Fibroblast of skin of abdomen (primary cell): ENCODE measurements at regions not wholly inside any gene's neighbourhood (a gene's known extent, or its start where the extent isn't known, plus 50 kb on each side); places are given as distances from the start of the nearest gene placed in this dataset.
"Not testable (repeated sequence)": the region's sequence is repeated elsewhere in the genome, so short reads cannot be mapped to it uniquely, and the experiment has no call there.

Experiments used
- DNase-seq: peaks from one replicate; pipeline ENCODE4 v3.0.0-alpha.2; 2013

GRCh38 chr9:65416948-65417347 lies 131.9 kb upstream of the FOXD4L5 start:
- not testable (repeated sequence) for DNase-seq

- not testable (repeated sequence) for DNase-seq
Observed at GRCh38 chr9:65414249-65414648, 129.2 kb upstream of the FOXD4L5 start.

GRCh38 chr9:65413371-65413770 lies 128.4 kb upstream of the FOXD4L5 start:
- not testable (repeated sequence) for DNase-seq

GRCh38 chr9:65411901-65412300 lies 126.9 kb upstream of the FOXD4L5 start:
- no peak for DNase-seq

- DNase-seq, result no peak
Observed at GRCh38 chr9:65411336-65411735, 126.3 kb upstream of the FOXD4L5 start.

- no peak for DNase-seq
Observed at GRCh38 chr9:65410926-65411325, 125.9 kb upstream of the FOXD4L5 start.

- no peak for DNase-seq
Observed at GRCh38 chr9:65409471-65409980, 124.5 kb upstream of the FOXD4L5 start.

- not testable (repeated sequence) for DNase-seq
Observed at GRCh38 chr9:65408806-65409205, 123.8 kb upstream of the FOXD4L5 start.

GRCh38 chr9:65406625-65407024 lies 121.6 kb upstream of the FOXD4L5 start:
- not testable (repeated sequence) for DNase-seq

- not testable (repeated sequence) for DNase-seq
Observed at GRCh38 chr9:65405766-65406165, 120.8 kb upstream of the FOXD4L5 start.

- DNase-seq, result no peak
Observed at GRCh38 chr9:65405253-65405652, 120.2 kb upstream of the FOXD4L5 start.

- DNase-seq, result no peak
Observed at GRCh38 chr9:65404232-65405006, 119.4 kb upstream of the FOXD4L5 start.

GRCh38 chr9:65403721-65404120 lies 118.7 kb upstream of the FOXD4L5 start:
- no peak for DNase-seq

GRCh38 chr9:65403072-65403471 lies 118.1 kb upstream of the FOXD4L5 start:
- DNase-seq, result not testable (repeated sequence)

GRCh38 chr9:65402206-65402870 lies 117.3 kb upstream of the FOXD4L5 start:
- not testable (repeated sequence) for DNase-seq

- not testable (repeated sequence) for DNase-seq
Observed at GRCh38 chr9:65401456-65402045, 116.5 kb upstream of the FOXD4L5 start.

GRCh38 chr9:65400886-65401285 lies 115.9 kb upstream of the FOXD4L5 start:
- no peak for DNase-seq

- not testable (repeated sequence) for DNase-seq
Observed at GRCh38 chr9:65397763-65398719, 113.0 kb upstream of the FOXD4L5 start.

- not testable (repeated sequence) for DNase-seq
Observed at GRCh38 chr9:65397226-65397625, 112.2 kb upstream of the FOXD4L5 start.

GRCh38 chr9:65396601-65397000 lies 111.6 kb upstream of the FOXD4L5 start:
- DNase-seq, result not testable (repeated sequence)

- not testable (repeated sequence) for DNase-seq
Observed at GRCh38 chr9:65395789-65396188, 110.8 kb upstream of the FOXD4L5 start.

- not testable (repeated sequence) for DNase-seq
Observed at GRCh38 chr9:65395121-65395520, 110.1 kb upstream of the FOXD4L5 start.
